GM23338 (cell line): ENCODE measurements at regions not wholly inside any gene's neighbourhood (a gene's known extent, or its start where the extent isn't known, plus 50 kb on each side); places are given as distances from the start of the nearest gene placed in this dataset.
A peak's percentile ranks its signal among the peaks of the same experiment; 100 is the strongest.

ENCODE experiments used
- CREB1 ChIP-seq: fragments of 250-450 bp; sonication (Bioruptor Pico); IDR thresholded peaks from 2 replicates; pipeline ENCODE4 v1.5.0; 2020; ENCODE audit warnings: low read depth, mild to moderate bottlenecking, moderate library complexity
- CTCF ChIP-seq, 2 experiments: fragments of 200-600 bp in 1 of 2; sonication (generic) in 1 of 2; conservative IDR thresholded peaks; 2 replicates each; pipeline versions ENCODE4 v1.5.1 to v1.6.1; 2016 to 2017; ENCODE audit warnings: antibody characterized with exemption in 2 of 2, low read depth in 2 of 2, mild to moderate bottlenecking in 2 of 2, moderate library complexity in 1 of 2
- EZH2 ChIP-seq: fragments of 200-600 bp; sonication (generic); IDR thresholded peaks from one replicate; pipeline ENCODE4 v1.8.0; 2017; ENCODE audit warnings: antibody characterized with exemption, mild to moderate bottlenecking, low read depth; ENCODE audit not compliant: unreplicated experiment
- EZH2phosphoT487 ChIP-seq: fragments of 200-600 bp; sonication (generic); IDR thresholded peaks from one replicate; pipeline ENCODE4 v1.8.1; 2018; ENCODE audit warnings: antibody characterized with exemption; ENCODE audit not compliant: unreplicated experiment
- JUNB ChIP-seq: IDR thresholded peaks from one replicate; pipeline ENCODE4 v1.6.1; 2016; ENCODE audit warnings: antibody characterized with exemption; ENCODE audit not compliant: unreplicated experiment
- NANOG ChIP-seq: IDR thresholded peaks from 2 replicates; pipeline ENCODE4 v1.6.1; 2016; ENCODE audit warnings: antibody characterized with exemption, borderline replicate concordance
- POLR2AphosphoS5 ChIP-seq: IDR thresholded peaks from 2 replicates; pipeline ENCODE4 v1.6.1; 2016; ENCODE audit warnings: antibody characterized with exemption, low read depth
- REST ChIP-seq: IDR thresholded peaks from one replicate; pipeline ENCODE4 v1.6.1; 2018; ENCODE audit warnings: antibody characterized with exemption; ENCODE audit not compliant: unreplicated experiment
- ZNF331 ChIP-seq: fragments of 250-450 bp; sonication (Bioruptor Pico); IDR thresholded peaks from 2 replicates; pipeline ENCODE4 v1.5.0; 2020; ENCODE audit warnings: low read depth, mild to moderate bottlenecking, moderate library complexity
- TF ChIP-seq, protein P1 (sequence below): IDR thresholded peaks from 2 replicates; pipeline ENCODE4 v1.6.1; 2016; ENCODE audit warnings: antibody characterized with exemption

DNA sequence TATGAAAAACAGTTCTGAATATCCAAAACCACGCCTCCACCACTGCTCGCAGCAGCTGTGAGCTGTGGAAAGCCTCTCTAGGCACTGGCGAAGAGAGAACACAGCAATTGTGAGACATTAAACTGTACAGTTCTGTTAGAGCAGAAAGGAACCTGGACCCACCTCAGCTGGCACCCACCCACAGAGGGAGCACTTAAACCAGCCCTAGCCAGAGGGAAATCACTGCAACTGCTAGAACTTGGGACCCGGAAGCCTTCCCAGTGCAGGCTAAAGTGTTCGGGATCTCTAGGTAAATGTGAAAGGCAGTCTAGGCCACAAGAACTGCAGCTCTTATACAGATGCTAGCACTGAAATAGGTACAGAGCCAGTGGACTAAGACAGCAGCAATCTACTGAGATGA is 308.8 kb downstream of the PRR32 start:
- no peak for TF ChIP-seq EZH2
- peak in 1 of 2 experiments; percentile 48; a peak in 2 of 4 replicates for TF ChIP-seq CTCF (conservative IDR thresholded peaks at IDR 0.05; ENCODE audit: low read depth in 2 of 2)
- TF ChIP-seq JUNB: no peak
- TF ChIP-seq POLR2AphosphoS5: no peak
- no peak for TF ChIP-seq ZNF331 (CRISPR knock-in tag)
- TF ChIP-seq, protein P1, sequence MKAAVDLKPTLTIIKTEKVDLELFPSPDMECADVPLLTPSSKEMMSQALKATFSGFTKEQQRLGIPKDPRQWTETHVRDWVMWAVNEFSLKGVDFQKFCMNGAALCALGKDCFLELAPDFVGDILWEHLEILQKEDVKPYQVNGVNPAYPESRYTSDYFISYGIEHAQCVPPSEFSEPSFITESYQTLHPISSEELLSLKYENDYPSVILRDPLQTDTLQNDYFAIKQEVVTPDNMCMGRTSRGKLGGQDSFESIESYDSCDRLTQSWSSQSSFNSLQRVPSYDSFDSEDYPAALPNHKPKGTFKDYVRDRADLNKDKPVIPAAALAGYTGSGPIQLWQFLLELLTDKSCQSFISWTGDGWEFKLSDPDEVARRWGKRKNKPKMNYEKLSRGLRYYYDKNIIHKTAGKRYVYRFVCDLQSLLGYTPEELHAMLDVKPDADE: no peak
- no peak for TF ChIP-seq EZH2phosphoT487
- no peak for TF ChIP-seq CREB1
- TF ChIP-seq REST: no peak
- no peak for TF ChIP-seq NANOG
